HG02938 (cell line): ENCODE measurements at regions not wholly inside any gene's neighbourhood (a gene's known extent, or its start where the extent isn't known, plus 50 kb on each side); places are given as distances from the start of the nearest gene placed in this dataset.
A peak's percentile ranks its signal among the peaks of the same experiment; 100 is the strongest.

Experiments
- ATAC-seq: cut with Tn5 transposase; IDR thresholded peaks from one replicate; pipeline ENCODE4 v1.9.1; 2021; ENCODE audit warnings: mild to moderate bottlenecking, moderate library complexity; ENCODE audit not compliant: unreplicated experiment

DNA sequence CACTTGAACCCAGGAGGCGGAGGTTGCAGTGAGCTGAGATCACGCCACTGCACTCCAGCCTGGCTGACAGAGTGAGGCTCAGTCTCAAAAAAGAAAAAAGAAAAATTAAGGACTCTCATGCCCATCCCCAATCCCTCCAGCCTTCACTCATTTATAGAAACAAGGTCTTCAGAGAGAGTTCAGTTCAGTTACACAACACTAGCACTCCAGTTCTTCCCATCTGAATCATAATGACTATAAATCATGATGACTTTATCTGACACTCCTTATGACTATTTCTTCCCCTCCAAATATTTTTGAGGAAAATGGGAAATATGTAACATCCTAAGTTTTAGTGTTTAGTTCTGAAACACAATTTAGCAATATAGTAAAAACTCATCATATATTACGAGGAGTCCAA lies 107.4 kb upstream of the LSM8 start:
- ATAC-seq, result no peak

- ATAC-seq, result no peak
These were observed 105.9 kb upstream of the LSM8 start for GRCh38 chr7:118078015-118078414.

DNA sequence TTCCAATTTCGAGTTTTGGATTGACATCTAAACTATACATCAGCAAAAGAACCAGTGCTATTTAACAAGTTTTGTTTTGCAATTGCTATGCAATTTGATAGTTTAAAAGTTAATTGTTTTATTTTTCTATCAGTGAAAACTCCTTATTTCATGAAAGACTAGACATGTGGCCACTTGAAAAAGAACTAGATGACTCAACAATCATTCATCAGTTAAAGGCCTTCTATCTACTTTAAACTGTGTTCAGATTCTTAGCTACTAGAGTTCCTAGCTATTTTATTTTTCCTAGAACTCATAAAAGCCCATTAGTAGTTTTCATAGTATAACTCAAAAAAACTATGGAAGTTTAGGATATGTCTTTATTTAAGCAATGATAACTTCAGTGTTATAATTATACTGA lies 104.6 kb upstream of the LSM8 start:
- ATAC-seq, result no peak

DNA sequence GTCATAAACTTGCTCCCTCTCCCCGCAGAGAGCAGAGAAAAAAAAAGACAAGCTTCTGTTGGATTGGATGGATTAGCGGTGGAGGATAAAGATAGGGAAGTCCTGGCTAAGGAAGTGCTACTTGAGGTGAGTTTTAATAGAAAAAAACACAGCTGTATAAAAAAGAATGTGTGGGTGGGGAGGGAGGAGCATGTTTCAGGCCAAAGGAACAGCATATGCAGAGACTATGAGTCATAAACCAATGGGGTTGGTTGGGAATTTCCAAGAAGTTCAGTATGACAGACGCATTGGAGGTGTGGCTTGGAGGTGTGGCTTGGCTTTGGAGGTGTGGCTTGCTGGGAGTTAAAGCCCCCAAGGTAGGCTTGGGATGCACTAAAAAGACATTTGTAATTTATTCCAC lies 103.0 kb upstream of the LSM8 start:
- ATAC-seq, result peak; percentile 96

DNA sequence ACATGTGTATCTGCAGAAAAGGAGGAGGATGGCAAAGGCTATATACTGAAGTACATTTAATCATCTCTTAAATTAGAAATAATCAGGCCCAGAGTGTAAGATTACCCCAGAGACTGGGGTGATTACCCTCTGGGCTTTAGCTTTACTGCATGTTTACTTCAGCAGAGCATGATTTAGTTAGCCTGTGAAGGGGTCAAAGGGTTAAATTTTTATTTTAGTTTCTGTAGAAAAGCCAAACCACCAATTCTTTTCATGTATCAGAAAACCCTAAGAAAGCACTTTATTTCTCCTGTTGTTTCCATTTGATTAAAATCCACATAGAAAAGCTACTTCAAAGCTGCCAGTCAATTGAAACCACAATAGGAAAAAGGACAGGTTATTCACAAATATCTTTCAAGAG lies 101.5 kb upstream of the LSM8 start:
- no peak for ATAC-seq

- no peak for ATAC-seq
These were observed 99.0 kb upstream of the LSM8 start for GRCh38 chr7:118085000-118085399.

GRCh38 chr7:118087126-118087525 lies 96.8 kb upstream of the LSM8 start:
- ATAC-seq, result no peak

GRCh38 chr7:118094044-118094443 lies 89.9 kb upstream of the LSM8 start:
- ATAC-seq, result no peak

DNA sequence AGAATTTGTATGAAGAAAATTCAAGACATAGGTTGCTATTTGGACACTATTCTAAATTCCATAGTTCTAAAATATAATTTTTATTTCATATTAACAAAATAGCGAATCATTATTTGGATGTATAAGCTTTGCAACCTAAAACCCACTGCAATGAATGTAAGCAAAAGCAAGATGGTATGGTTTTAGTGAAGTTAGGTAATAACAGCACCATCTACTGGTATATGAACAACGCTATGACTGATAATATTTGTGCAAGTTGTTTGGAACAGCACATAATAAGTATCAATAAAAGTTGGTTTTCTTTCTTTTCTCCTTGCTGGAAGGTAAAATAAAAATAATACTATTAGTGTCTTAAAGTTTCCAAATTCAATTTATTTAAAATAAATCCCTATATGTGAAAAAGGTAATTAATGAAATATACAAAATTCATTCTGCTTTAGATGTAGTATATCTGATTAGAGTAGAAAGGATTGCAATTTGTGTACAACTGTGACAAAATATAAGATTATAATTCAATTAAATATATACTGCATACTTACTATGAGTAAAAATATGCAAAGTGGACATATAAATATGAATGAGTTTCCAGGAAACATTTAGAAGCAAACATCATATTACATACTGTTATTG lies 79.0 kb upstream of the LSM8 start:
- ATAC-seq, result peak; percentile 73

GRCh38 chr7:118109607-118110006 lies 74.4 kb upstream of the LSM8 start:
- ATAC-seq, result no peak

- ATAC-seq, result no peak
These were observed 73.6 kb upstream of the LSM8 start for GRCh38 chr7:118110178-118110925.

DNA sequence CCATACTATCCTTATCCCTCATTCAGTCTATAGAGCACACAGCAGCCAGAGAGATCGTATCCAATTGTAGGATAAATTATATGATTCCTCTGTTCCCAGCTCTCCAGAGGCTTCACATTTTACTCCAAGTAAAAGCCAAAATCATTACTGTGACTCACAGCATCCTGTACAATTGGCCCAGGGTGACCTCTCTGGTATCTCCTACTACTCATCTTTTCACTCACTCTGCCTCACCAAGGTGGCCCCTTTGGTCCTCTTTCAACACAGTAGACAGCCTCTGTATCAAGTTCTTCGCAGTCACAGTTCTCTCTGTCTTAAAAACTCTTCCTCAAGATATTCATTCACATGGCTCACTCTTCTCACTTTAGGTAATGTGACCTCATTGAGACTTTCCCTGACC lies 72.6 kb upstream of the LSM8 start:
- ATAC-seq, result no peak

GRCh38 chr7:118114175-118114574 lies 69.8 kb upstream of the LSM8 start:
- ATAC-seq, result no peak

- ATAC-seq, result peak; percentile 72
These were observed 54.7 kb upstream of the LSM8 start for GRCh38 chr7:118129041-118129795.

DNA sequence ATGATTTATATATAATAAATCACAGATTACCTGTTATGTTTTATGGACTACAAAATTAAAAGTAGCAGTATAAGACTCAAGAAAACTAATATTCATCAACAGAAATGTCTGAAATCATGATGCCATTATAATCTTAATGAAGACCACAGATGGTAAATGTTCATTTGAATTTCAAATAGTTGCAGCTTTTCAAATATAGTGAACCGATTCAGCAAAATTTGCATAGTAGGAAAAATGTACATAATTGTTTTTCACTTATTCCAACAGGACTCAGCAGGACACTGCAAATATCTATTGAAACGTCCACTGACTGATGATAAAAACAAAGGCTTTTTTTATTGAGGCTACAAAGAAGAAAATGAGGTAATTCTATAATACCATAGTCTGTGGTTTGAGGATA lies 51.2 kb upstream of the LSM8 start:
- no peak for ATAC-seq
